GM23338 (cell line): ENCODE measurements at regions not wholly inside any gene's neighbourhood (a gene's known extent, or its start where the extent isn't known, plus 50 kb on each side); places are given as distances from the start of the nearest gene placed in this dataset.

Source experiments
- ATAC-seq: fragments of 200-7000 bp; cut with Tn5 transposase; 3 replicates; pipeline ENCODE4 v1.9.1; 2020
- DNase-seq: peaks from one replicate; pipeline ENCODE4 v3.0.0-alpha.2; 2015; ENCODE audit warnings: low spot score
- H2AFZ ChIP-seq: fragments of 200-600 bp; sonication (generic); 2 replicates; pipeline ENCODE4 v1.8.0; 2016; ENCODE audit warnings: antibody characterized with exemption, mild to moderate bottlenecking, moderate library complexity
- H3F3A ChIP-seq: fragments of 200-600 bp; sonication (generic); replicated peaks from 2 replicates; pipeline ENCODE4 v1.8.0; 2017; ENCODE audit warnings: antibody characterized with exemption, mixed run types, low read depth
- H3K27ac ChIP-seq: fragments of 200-600 bp; sonication (generic); 2 replicates; pipeline ENCODE4 v1.6.1; 2016; ENCODE audit warnings: low read depth
- H3K27me3 ChIP-seq: fragments of 200-600 bp; sonication (generic); 2 replicates; pipeline ENCODE4 v1.8.0; 2016; ENCODE audit warnings: mild to moderate bottlenecking, mixed run types, moderate library complexity; ENCODE audit not compliant: insufficient read depth
- H3K36me3 ChIP-seq: fragments of 200-600 bp; sonication (generic); 2 replicates; pipeline ENCODE4 v1.8.0; 2016; ENCODE audit warnings: mild to moderate bottlenecking; ENCODE audit not compliant: insufficient read depth
- H3K4me1 ChIP-seq: fragments of 200-600 bp; sonication (generic); 2 replicates; pipeline ENCODE4 v1.8.0; 2016; ENCODE audit warnings: mild to moderate bottlenecking, moderate library complexity; ENCODE audit not compliant: insufficient read depth
- H3K4me2 ChIP-seq: fragments of 200-600 bp; sonication (generic); 2 replicates; pipeline ENCODE4 v1.7.1; 2017; ENCODE audit warnings: mixed run types
- H3K4me3 ChIP-seq: fragments of 200-600 bp; sonication (generic); 2 replicates; pipeline ENCODE4 v1.6.1; 2016; ENCODE audit warnings: mixed run types
- H3K79me2 ChIP-seq: fragments of 200-600 bp; sonication (generic); replicated peaks from 2 replicates; pipeline ENCODE4 v1.8.0; 2017; ENCODE audit warnings: mild to moderate bottlenecking; ENCODE audit not compliant: insufficient read depth
- H3K9me2 ChIP-seq: fragments of 200-600 bp; sonication (generic); 2 replicates; pipeline ENCODE4 v1.8.0; 2017; ENCODE audit not compliant: insufficient read depth
- H4K20me1 ChIP-seq: fragments of 200-600 bp; sonication (generic); replicated peaks from 2 replicates; pipeline ENCODE4 v1.8.0; 2017; ENCODE audit warnings: mild to moderate bottlenecking; ENCODE audit not compliant: insufficient read depth
- H3K27ac Mint-ChIP-seq: 2 replicates; pipeline ENCODE4 v1.8.0; 2020; ENCODE audit warnings: inconsistent platforms, mild to moderate bottlenecking, moderate library complexity, mixed read lengths
- H3K27me3 Mint-ChIP-seq: 3 replicates; pipeline ENCODE4 v1.8.0; 2022; ENCODE audit warnings: low read depth, mild to moderate bottlenecking, moderate library complexity, mixed read lengths, inconsistent platforms; ENCODE audit not compliant: insufficient read depth, poor library complexity
- H3K36me3 Mint-ChIP-seq: 3 replicates; pipeline ENCODE4 v1.8.0; 2021; ENCODE audit warnings: low read depth, mild to moderate bottlenecking, inconsistent platforms, moderate library complexity, mixed read lengths
- H3K4me1 Mint-ChIP-seq: 3 replicates; pipeline ENCODE4 v1.8.0; 2020; ENCODE audit warnings: mild to moderate bottlenecking, inconsistent platforms, mixed read lengths
- H3K4me3 Mint-ChIP-seq: 3 replicates; pipeline ENCODE4 v1.8.0; 2021; ENCODE audit warnings: moderate library complexity, mild to moderate bottlenecking, inconsistent platforms, mixed read lengths
- H3K9me3 Mint-ChIP-seq: 3 replicates; pipeline ENCODE4 v1.8.0; 2020; ENCODE audit warnings: moderate library complexity, mild to moderate bottlenecking, inconsistent platforms, mixed read lengths
- CTCF ChIP-seq, 2 experiments: fragments of 200-600 bp in 1 of 2; sonication (generic) in 1 of 2; conservative IDR thresholded peaks; 2 replicates each; pipeline versions ENCODE4 v1.5.1 to v1.6.1; 2016 to 2017; ENCODE audit warnings: antibody characterized with exemption in 2 of 2, low read depth in 2 of 2, mild to moderate bottlenecking in 2 of 2, moderate library complexity in 1 of 2
- ZNF114 ChIP-seq: fragments of 250-450 bp; sonication (Bioruptor Pico); IDR thresholded peaks from 2 replicates; pipeline ENCODE4 v1.5.0; 2020; ENCODE audit warnings: mild to moderate bottlenecking, moderate library complexity
- ZNF462 ChIP-seq: fragments of 250-450 bp; sonication (Bioruptor Pico); IDR thresholded peaks from 2 replicates; pipeline ENCODE4 v1.5.0; 2020; ENCODE audit warnings: mild to moderate bottlenecking, moderate library complexity

GRCh38 chr4:3344104-3344503, 51.3 kb downstream of the RGS12 start (continued):
- TF ChIP-seq ZNF462: no peak

GRCh38 chr4:3344596-3344995, 51.8 kb downstream of the RGS12 start:
- no peaks in the 10 kb centered on the region; the same call in 1 of the 2 replicates for H4K20me1 ChIP-seq
- H3K27me3 Mint-ChIP-seq: peaks cover 6% of the 10 kb centered on the region
- H3K4me2 ChIP-seq: no peak overlapping the region
- peaks cover 32% of the 10 kb centered on the region for H3K4me1 Mint-ChIP-seq
- H3K36me3 ChIP-seq: no peaks in the 10 kb centered on the region
- ATAC-seq (no peak), DNase-seq (no peak)
- no peak overlapping the region for H3K4me3 ChIP-seq
- no peaks in the 10 kb centered on the region for H3K79me2 ChIP-seq
- no peaks in the 10 kb centered on the region for H3K27me3 ChIP-seq
- H2AFZ ChIP-seq: no peak overlapping the region
- H3K4me1 ChIP-seq: peaks cover 24% of the 10 kb centered on the region
- TF ChIP-seq ZNF462 (no peak), ZNF114 (no peak), CTCF (conservative IDR thresholded peaks at IDR 0.05; ENCODE audit: low read depth in 2 of 2) (no peak)
- no peaks in the 10 kb centered on the region for H3K36me3 Mint-ChIP-seq
- H3K4me3 Mint-ChIP-seq: no peak overlapping the region
- H3K9me2 ChIP-seq: no peaks in the 10 kb centered on the region
- no peak overlapping the region for H3K27ac Mint-ChIP-seq
- no peaks in the 10 kb centered on the region for H3F3A ChIP-seq
- no peaks in the 10 kb centered on the region for H3K9me3 Mint-ChIP-seq
- H3K27ac ChIP-seq: no peak overlapping the region
